Right kidney (tissue), 1 donor: ENCODE measurements at regions not wholly inside any gene's neighbourhood (a gene's known extent, or its start where the extent isn't known, plus 50 kb on each side); places are given as distances from the start of the nearest gene placed in this dataset.

ENCODE experiments used
- DNase-seq: peaks from one replicate; pipeline ENCODE4 v3.0.0-alpha.2; 2016

DNA sequence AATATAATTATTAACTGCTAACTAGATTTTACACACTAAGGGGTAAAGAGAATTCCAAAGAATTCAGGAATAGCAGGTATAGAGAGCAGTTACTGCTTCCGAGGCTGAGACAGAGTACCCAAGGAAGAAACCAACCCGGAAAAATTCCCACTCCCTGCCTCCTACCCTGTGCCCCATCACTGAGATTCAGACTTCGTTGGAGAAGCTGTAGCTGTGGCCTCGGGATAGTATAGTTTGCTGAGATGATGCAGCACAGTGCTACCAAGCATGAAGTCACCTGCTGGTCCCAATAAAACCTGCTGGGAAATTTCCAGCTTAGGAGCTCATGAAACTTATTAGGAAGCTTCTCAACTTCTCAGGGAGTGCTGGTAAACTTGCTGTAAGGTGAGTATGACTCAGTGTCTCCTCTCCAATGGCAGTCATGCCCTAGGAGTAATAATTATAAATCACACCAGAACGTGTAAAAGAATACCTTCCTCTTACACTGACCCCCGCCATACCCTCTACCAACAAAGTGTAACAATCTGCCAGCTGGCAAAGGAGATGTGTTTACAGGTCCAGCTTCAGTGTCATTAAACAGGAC is 215.2 kb upstream of the ROBO2 start:
- peak; percentile 35 for DNase-seq

- DNase-seq: peak; percentile 31
Measured at GRCh38 chr3:76826861-76827260, 213.0 kb upstream of the ROBO2 start.

GRCh38 chr3:76827701-76828226 is 212.1 kb upstream of the ROBO2 start:
- peak; percentile 35 for DNase-seq

GRCh38 chr3:76834657-76835056 is 205.2 kb upstream of the ROBO2 start:
- DNase-seq: no peak

DNA sequence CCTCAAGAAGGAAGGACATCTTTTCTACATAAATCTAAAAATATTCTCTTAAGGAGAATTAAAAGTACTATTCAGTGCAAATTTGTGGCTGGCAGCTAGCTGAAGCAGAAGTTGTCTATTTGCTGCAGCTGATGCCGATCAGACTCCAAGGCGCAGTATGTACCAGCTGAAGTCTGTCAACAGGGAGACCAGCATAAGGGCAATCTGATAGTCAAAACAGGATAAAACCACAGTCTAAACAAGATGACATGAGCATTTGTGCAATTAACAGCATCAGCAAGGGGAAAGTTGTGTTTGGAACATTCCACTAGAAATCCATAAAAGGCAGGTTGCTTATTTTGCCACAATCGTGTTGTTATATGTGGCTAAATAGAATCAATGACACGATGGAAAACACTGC is 198.2 kb upstream of the ROBO2 start:
- no peak for DNase-seq

- DNase-seq: no peak
Measured at GRCh38 chr3:76842216-76842615, 197.7 kb upstream of the ROBO2 start.

GRCh38 chr3:76855451-76855850 is 184.4 kb upstream of the ROBO2 start:
- no peak for DNase-seq

DNA sequence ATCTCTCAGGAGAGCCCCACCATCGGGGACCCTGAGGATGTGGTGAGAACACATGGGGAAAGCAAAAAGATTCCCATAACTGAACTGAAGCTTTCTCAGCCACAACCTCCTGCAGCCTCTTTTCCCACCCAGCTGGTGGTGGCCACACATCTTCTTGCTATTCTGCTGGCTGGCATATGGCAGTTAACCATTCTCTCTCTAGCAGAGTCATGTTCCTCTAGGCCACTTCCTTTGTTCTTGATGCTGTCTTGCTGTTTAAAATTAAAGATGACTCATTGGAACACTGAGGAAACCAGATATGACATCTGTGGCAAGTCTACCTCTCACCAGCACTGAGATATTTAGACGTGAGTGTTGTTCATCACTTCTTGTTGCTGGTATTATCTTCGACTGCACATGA is 180.3 kb upstream of the ROBO2 start:
- no peak for DNase-seq

GRCh38 chr3:76864355-76864754 is 175.5 kb upstream of the ROBO2 start:
- DNase-seq: no peak

- no peak for DNase-seq
Measured at GRCh38 chr3:76866729-76867408, 173.0 kb upstream of the ROBO2 start.

- no peak for DNase-seq
Measured at GRCh38 chr3:76869726-76870384, 170.0 kb upstream of the ROBO2 start.

GRCh38 chr3:76871655-76872054 is 168.2 kb upstream of the ROBO2 start:
- DNase-seq: no peak

DNA sequence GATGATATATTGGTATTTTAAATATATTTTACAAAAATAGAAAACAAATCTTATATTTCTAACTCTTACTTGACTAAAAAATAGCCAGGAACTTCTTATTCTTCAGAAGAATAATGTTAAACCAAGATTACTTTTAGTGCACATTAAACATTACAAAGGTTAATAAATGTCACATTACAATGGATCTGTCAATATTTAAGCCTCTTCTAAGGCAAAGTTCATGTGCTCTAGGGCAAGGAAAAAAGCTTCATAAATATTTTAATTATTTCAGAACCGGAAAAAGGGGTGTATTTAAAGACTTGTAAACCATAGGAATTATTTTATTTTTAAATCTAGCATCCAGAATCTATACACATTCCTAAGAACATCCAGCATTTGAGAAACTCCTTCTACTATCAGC is 166.9 kb upstream of the ROBO2 start:
- DNase-seq: no peak

DNA sequence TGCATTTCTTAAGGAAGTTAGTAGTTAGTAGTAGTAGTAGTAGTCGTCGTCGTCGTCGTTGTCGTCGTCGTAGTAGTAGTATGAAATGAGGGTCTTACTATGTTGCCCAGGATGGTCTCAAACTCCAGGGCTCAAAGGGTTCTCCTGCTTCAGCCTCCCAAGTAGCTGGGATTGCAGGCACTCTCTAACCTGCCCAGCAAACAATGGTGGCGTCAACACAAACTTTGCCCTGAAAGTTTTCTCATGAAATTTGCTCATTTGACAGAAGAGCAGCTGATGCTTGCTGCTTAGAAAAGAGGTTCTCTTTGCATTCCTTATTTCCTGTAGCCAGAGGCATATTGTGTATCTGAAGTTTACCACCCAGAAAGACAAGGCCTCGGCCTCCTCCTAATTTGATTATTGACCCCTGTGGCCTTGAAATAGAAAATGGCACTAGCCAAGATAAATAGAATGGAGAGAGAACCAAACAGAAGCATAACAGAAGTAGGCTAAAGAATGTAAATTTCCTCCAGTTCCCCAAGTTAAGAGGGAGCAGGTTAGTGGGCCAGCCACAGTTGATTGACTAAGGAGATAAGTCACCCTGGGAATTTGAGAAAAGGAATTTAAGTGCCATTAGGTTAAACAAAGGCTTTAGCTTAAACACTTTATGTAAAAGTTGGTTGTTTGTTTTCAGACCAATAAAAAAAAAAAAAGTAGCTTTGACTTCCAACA is 166.2 kb upstream of the ROBO2 start:
- peak; percentile 29 for DNase-seq

DNA sequence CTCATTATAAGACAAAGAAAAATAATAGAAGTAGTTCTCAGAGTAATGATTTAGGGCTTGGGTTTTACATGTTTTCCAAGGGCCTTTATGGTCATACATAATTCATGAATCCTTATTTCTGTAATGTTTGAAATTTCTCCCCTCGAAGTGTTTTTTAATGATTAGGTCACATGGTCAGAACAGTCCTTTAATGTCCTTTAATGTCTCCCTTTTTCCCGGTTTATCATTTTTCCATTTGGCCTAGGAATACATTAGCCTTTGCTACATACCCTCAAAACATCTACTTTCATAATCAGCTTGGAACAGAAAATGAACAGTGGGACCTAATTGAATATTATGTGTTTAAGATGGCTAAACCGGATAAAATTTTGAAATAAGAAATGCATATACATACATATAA is 159.9 kb upstream of the ROBO2 start:
- no peak for DNase-seq

DNA sequence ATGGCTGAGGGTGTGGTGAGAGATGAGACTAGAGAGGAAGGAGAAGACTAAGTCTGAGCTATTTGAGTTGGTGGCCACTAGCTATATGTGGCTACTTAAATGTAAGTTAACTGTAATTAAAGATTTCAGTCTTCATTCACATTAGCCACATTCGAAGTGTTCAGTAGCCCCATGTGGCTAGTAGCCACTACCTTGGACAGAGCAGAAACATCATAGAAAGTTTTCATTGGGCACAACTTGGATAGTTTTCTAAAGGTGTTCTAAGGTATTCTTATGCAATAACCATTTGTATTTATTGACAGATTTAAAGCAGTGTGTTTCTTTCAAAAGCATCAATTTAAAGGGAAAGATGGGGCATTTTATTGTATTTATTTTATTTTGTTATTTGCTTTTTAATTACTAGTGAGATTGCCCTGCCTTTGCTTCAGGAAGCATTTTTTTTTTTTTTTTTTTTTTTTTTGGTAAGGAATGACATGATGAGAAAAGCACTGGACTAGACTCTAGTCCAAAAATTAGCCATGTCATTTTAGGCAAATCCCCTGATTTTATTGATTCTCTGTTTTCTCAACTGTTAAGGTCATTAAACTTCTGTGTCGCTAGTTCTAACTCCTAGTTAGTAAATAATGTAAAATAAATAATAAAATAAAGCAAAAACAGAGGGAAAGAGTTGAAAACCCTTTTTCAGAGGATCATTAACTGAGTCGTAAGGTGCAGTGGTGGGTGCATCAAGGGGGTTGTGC is 153.0 kb upstream of the ROBO2 start:
- no peak for DNase-seq

- DNase-seq: no peak
Measured at GRCh38 chr3:76888856-76889255, 151.0 kb upstream of the ROBO2 start.

DNA sequence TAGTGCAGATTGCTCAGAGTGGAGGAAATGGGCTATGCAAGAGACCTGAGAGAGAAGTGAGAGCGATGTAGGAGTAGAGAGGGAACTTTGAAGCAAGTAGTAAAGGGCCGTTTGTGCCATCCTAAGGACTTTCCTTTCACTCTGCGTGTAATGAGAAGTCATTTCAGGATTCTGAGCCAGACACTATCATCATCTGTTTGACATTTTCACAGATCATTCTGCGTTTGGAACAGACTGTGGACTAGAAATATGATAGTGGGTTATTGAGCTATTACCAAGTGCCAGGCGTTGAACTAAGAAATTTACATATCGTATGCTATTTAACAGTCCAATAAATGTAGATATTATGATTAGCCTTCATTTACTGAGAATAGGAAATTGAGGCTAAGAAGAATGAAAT is 150.0 kb upstream of the ROBO2 start:
- DNase-seq: no peak

DNA sequence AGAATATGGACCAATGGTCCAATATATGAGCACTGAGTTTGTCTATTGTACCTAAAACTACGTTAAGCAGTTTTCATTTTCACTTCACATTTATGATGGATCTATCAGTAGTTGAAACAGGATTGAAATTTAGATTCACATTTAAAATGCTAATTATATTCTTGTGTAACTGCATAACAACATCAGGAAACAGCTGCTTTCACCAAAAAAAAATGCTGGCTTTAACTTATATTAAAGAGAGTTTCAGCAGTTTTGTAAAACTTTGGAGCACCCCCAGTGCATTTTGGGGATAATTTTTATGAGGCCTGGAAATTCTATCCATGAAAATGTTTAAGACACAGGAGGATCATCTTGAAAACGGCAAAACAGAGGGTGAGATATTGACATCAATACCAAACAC is 142.8 kb upstream of the ROBO2 start:
- DNase-seq: no peak

- no peak for DNase-seq
Measured at GRCh38 chr3:76900596-76900995, 139.3 kb upstream of the ROBO2 start.

DNA sequence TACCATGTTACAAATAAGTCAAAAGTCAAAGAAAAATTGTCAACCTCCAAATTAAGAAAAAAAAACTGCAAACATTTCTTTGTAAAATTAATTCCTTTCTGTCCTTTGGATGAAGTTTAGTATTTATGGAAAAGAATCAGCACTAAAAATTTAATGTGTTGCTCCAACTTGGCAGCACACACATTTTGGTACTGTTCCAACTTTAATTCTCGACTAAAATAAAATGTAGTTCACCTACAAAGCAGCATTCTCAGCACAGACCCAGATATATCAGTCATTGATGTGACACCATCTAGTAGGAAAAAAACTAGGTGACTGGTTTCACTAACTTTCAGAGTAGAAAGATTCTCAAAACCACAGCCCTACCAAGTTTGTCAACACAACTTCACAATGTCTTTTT is 131.7 kb upstream of the ROBO2 start:
- DNase-seq: no peak

DNA sequence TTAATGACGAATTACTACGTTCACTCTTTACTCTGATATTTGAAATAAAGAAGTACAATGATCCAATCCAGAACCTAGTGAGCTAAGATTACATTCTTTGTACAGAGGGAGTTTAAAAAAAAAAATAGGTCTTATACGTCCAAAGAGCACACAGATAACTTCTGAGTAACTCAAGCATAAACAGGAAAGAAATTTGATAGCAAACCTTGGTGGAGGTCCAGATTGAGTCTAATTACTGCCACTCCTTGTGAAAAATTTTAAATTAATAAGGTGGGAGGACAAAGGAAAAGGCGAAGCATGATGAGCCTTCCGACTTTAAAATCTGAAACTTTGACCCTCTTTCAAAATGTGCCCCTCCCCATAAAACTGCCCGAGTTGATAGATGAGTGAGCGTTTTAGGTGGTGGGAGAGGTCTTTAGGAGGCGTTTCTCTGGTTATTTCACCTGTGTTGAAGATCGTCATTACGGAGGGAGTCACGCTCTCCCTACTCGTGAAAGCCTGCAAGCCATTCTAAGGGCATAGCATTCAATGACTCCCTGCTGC is 127.0 kb upstream of the ROBO2 start:
- peak; percentile 51 for DNase-seq
